ENCODE measurements at regions not wholly inside any gene's neighbourhood (a gene's known extent, or its start where the extent isn't known, plus 50 kb on each side); places are given as distances from the start of the nearest gene placed in this dataset.

DNA sequence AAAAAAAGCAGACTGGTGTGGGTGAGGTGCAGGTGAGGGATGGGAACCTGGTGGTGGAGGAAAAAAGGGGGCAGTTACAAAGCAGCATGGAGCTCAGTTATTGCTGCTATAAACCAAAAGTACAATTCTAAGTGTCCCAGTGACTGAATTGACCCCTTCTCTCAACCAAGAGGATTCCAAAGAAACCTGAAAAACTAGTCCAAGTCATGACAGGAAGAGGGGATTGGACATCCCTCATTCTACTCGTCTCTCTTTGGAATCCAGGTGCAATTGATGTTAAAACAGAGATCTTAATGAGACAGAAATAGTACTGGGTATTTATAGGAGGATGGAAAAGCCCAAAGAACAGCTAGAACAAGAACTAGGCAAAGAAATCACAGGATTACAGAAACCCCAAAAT is 322.3 kb upstream of the IGFBP3 start:
- DNase-seq (ENCODE audit: low read depth in 2 of 3, low spot score in 2 of 3) = no peak

DNA sequence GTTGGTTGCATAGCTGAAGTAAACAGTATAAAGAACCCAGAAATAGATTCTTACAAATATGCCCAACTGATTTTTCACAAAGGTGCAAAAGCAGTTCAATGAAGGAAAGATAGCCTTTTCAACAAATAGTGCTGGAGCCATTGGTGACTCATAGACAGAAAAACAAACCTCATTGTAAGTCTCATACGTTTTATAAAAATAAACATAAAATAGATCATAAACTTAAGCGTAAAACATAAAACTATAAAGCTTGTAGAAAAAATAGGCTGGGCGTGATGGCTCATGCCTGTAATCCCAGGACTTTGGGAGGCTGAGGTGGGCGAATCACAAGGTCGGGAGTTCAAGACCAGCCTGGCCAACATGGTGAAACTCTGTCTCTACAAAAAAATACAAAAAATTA is 318.8 kb upstream of the IGFBP3 start:
- DNase-seq (ENCODE audit: low read depth in 2 of 3, low spot score in 2 of 3) = no peak

GRCh38 chr7:46237466-46237865 is 316.4 kb upstream of the IGFBP3 start:
- no peak for DNase-seq (ENCODE audit: low read depth in 2 of 3, low spot score in 2 of 3)

DNA sequence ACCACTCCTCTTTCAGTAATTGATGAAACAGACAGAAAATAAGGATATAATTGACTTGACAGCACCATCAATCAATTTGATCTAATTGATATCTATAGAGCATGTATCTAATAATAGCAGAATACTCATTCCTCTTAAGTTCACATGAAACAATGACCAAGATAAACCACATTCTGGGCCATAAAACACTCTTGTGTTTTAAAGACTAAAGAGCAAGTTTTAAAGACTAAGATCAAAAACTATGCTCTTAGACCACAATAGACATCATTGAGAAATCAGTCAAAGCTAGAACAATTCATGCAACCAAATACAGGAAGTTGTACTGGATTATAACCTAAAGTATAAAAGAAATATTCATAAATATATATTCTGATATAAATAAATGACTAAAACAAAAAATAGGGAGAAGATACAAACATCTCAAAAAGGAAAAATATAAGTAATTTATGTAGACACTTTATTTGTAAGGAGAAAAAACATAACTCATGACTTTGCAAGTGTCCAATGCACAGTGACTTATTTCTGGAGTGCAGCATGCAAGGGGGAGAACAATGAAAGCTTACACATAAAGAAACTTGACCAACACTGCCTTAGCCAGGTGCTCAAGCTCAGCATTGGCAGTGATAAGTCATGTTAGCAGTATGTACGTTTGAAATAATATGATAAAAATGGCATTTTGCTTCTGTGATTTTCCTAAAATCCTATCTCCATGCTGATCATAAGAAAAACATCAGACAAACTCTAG is 312.7 kb upstream of the IGFBP3 start:
- no peak for DNase-seq (ENCODE audit: low read depth in 2 of 3, low spot score in 2 of 3)

- DNase-seq (ENCODE audit: low read depth in 2 of 3, low spot score in 2 of 3) = no peak
These were observed 309.9 kb upstream of the IGFBP3 start for GRCh38 chr7:46230990-46231305.

- no peak for DNase-seq (ENCODE audit: low read depth in 2 of 3, low spot score in 2 of 3)
These were observed 309.4 kb upstream of the IGFBP3 start for GRCh38 chr7:46230298-46230989.

- no peak for DNase-seq (ENCODE audit: low read depth in 2 of 3, low spot score in 2 of 3)
These were observed 308.3 kb upstream of the IGFBP3 start for GRCh38 chr7:46229409-46229808.

- no peak for DNase-seq (ENCODE audit: low read depth in 2 of 3, low spot score in 2 of 3)
These were observed 305.8 kb upstream of the IGFBP3 start for GRCh38 chr7:46226860-46227259.

- no peak for DNase-seq (ENCODE audit: low read depth in 2 of 3, low spot score in 2 of 3)
These were observed 303.3 kb upstream of the IGFBP3 start for GRCh38 chr7:46224363-46224762.

- no peak for DNase-seq (ENCODE audit: low read depth in 2 of 3, low spot score in 2 of 3)
These were observed 299.1 kb upstream of the IGFBP3 start for GRCh38 chr7:46220066-46220630.

DNA sequence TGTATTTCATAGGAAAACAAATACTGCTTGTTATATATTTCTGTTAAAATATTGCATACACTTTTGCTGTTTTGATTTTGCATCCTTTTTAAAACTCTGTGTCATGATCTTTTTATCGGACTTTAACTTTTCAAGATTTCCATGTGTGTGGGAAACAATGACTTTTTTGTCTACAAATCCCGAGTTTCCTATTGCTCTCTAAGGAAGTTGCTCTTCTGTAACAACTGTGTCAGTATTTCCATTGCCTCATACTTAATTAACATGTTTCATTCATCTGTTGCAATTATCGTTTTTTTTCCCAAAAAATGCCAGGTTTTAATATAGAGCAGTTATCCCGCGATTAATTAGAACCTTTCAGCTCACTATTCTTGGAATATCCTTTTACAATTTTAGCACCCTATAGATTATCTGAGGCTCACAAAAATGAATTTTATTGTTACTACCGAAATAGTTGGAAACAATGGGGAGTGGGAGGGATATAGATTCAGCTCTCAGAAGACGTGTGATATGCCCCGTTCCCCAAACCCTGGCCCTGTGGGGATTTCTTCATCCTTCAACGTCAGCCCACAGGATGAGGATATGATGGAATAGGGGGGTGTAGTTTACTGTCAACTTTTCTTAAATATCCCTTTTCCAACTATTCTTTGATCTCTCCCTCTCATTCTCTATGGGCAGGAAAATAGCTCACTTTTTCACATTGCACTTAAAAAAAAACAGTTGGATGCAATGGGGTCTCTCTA is 297.6 kb upstream of the IGFBP3 start:
- no peak for DNase-seq (ENCODE audit: low read depth in 2 of 3, low spot score in 2 of 3)

DNA sequence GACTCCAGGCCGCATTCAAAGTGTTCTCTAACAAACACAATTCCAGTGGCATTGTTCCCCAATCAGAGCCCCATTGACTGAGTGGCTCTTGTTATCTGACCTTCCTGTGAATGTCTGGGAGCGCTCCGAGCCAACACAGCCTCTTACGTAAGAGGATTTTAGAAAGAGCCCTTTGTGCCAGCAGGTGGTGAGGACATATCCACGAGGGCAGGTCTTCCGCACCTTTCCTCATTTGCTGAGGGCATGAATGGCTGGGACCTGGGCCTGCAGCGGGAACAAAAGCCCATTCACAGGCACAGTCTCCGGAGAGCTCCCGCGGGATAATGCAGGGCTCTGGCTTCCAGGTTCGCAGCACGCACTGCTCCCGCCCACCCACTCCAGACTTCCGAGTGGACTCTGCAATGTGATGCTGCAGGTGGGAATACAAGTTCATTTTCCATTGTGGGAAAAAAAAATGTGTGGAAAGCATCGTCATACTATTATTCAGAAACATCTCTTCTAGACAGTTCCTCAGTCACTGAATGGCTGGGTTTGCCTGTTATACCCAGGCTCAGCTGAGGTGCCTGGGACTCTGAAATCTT is 295.0 kb upstream of the IGFBP3 start:
- DNase-seq (ENCODE audit: low read depth in 2 of 3, low spot score in 2 of 3) = no peak

- no peak for DNase-seq (ENCODE audit: low read depth in 2 of 3, low spot score in 2 of 3)
These were observed 293.5 kb upstream of the IGFBP3 start for GRCh38 chr7:46214526-46214925.

DNA sequence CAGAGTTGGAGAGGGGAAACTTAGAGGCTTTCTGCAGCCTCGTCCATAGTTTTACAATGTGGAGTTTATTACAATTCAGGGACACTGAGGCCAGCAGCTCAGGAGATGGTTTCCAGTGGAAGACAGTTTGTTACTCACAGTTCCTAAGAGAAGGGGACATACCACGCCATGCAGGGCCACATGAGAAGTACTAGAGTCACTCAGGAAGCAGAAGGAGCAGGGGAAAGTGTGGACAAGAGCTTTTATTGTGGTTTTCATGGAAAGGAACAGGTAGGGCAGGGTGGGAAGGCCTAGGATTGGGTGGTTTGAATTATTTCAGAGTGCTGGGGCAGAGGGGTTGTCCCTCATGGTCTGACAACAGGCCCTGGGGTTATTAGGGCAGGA is 292.1 kb upstream of the IGFBP3 start:
- no peak for DNase-seq (ENCODE audit: low read depth in 2 of 3, low spot score in 2 of 3)

GRCh38 chr7:46212425-46213153 is 291.5 kb upstream of the IGFBP3 start:
- DNase-seq (ENCODE audit: low read depth in 2 of 3, low spot score in 2 of 3) = no peak

- DNase-seq (ENCODE audit: low read depth in 2 of 3, low spot score in 2 of 3) = no peak
These were observed 289.4 kb upstream of the IGFBP3 start for GRCh38 chr7:46210467-46210866.

DNA sequence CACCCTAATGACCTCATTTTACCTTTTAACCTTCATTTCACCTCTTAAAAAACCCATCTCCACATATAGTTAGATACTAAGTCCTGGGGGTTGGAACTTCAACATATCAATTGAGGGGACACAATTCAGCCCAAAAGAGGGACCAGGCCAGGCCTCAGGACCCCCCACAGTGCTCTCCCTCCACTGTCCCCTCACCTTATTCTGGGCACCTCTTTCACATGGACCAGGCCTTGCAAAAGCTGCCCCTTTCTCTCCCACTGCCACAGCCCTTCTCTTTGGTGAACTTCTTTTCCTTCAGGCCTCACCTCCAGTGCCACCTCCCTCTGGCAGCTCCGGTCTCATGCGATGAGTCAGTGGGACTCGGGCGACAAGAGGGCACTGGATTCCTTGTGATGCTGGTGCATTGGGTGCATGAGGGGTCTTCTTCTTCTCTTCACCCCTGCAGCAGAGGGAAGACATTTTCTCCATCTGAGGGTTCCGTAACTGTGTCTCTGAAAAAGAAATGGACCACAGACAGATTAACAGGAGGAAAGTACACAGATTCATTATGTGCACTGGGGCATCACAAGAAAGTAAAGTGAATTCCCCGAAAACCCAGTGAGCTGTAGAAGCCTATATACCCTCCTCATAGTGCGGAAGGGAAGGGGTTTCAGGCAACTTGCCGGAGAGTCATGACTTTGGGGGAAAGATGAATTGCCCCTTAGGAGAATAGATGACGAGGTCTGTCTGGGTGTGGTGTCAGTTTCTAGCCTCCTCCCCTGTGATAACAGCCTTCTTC is 288.7 kb upstream of the IGFBP3 start:
- DNase-seq (ENCODE audit: low read depth in 2 of 3, low spot score in 2 of 3) = no peak

GRCh38 chr7:46208635-46209525 is 287.8 kb upstream of the IGFBP3 start:
- no peak for DNase-seq (ENCODE audit: low read depth in 2 of 3, low spot score in 2 of 3)

Data from hematopoietic multipotent progenitor cell (in vitro differentiated cells).